ENCODE measurements at regions not wholly inside any gene's neighbourhood (a gene's known extent, or its start where the extent isn't known, plus 50 kb on each side); places are given as distances from the start of the nearest gene placed in this dataset.

- no peaks in the 10 kb centered on the region for H3K79me2 ChIP-seq (ENCODE audit: insufficient read depth)
- no peak overlapping the region for H3K4me2 ChIP-seq
- H3K9ac ChIP-seq, result no peak overlapping the region
- peaks cover 12% of the 10 kb centered on the region for H3F3A ChIP-seq (replicated peaks; ENCODE audit: insufficient read depth)
- CTCF ChIA-PET, result interaction anchor here (0.7 kb wide), 1 partner anchor 89 kb away, joined by 4 read pairs; no protein-coding TSS in a partner anchor
- H3K36me3 ChIP-seq (replicated peaks in 1 of 2; ENCODE audit: control insufficient read depth in 1 of 2, insufficient read depth in 2 of 2, low read length in 1 of 2), result no peaks in the 10 kb centered on the region
- no peaks in the 10 kb centered on the region for H3K9me3 ChIP-seq
- H2AFZ ChIP-seq (ENCODE audit: low read depth), result no peak overlapping the region
- no peaks in the 10 kb centered on the region for H4K20me1 ChIP-seq (ENCODE audit: insufficient read depth)
- H3K4me1 ChIP-seq (ENCODE audit: control insufficient read depth in 1 of 2, insufficient read depth in 2 of 2, low read depth in 1 of 2, low read length in 1 of 2), result peaks cover 20 to 29% of the 10 kb centered on the region in 2 experiments
- no peak overlapping the region for H3K4me3 ChIP-seq (ENCODE audit: low read depth in 2 of 2, low read length in 1 of 2)
- 90% methylated on average over 4 of the region's 4 CpGs for WGBS (ENCODE audit: low lambda C conversion rate)
- no peak overlapping the region for H3K27ac ChIP-seq (ENCODE audit: low read depth in 2 of 2, low read length in 1 of 2)
- H3K27me3 ChIP-seq (ENCODE audit: insufficient read depth), result no peaks in the 10 kb centered on the region
- POLR2A ChIA-PET, result no interaction called here
- no peak for DNase-seq
- no peaks in the 10 kb centered on the region for H3K9me2 ChIP-seq
- no peak for TF ChIP-seq FOXM1 (IDR thresholded peaks at IDR 0.05; ENCODE audit: low read depth)
- TF ChIP-seq, protein P1, sequence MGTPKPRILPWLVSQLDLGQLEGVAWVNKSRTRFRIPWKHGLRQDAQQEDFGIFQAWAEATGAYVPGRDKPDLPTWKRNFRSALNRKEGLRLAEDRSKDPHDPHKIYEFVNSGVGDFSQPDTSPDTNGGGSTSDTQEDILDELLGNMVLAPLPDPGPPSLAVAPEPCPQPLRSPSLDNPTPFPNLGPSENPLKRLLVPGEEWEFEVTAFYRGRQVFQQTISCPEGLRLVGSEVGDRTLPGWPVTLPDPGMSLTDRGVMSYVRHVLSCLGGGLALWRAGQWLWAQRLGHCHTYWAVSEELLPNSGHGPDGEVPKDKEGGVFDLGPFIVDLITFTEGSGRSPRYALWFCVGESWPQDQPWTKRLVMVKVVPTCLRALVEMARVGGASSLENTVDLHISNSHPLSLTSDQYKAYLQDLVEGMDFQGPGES (IDR thresholded peaks at IDR 0.05; ENCODE audit: low read depth, low read length), result no peak
- no peak for TF ChIP-seq USF1 (IDR thresholded peaks at IDR 0.05; ENCODE audit: borderline replicate concordance, low read depth)
- TF ChIP-seq, protein P2, sequence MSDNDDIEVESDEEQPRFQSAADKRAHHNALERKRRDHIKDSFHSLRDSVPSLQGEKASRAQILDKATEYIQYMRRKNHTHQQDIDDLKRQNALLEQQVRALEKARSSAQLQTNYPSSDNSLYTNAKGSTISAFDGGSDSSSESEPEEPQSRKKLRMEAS (IDR thresholded peaks at IDR 0.05; ENCODE audit: low read depth), result no peak
- TF ChIP-seq CTCF (IDR thresholded peaks at IDR 0.05), result no peak
- TF ChIP-seq FOXJ3 (CRISPR knock-in tag; IDR thresholded peaks at IDR 0.05), result no peak
- no peak for TF ChIP-seq SMC3 (IDR thresholded peaks at IDR 0.05; ENCODE audit: low read depth, low read length)
These were observed 184.2 kb downstream of the BLID start for GRCh38 chr11:121931748-121932352.

DNA sequence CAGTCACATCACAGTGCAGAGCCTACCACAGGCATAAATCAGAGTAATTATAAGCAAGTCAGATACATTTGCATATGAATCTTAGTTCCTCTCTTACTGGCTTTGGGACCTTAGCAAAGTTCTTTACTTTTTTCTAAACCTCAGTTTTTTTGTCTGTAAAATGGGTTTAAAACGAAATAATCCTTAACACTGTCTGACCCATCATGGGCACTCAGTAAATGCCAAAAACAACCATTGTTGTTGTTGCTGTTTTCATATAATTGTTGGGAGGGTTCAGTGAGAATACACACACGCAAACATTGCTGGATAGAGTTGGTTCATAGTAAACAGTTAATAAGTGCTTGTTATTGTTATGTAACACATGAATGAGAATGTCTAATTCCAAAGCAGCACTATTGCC is 184.9 kb downstream of the BLID start:
- H3K79me2 ChIP-seq (ENCODE audit: insufficient read depth), result no peaks in the 10 kb centered on the region
- H3K4me2 ChIP-seq, result no peak overlapping the region
- no peaks in the 10 kb centered on the region for H3K9me2 ChIP-seq
- no peak overlapping the region for H3K4me3 ChIP-seq (ENCODE audit: low read depth in 2 of 2, low read length in 1 of 2)
- peaks cover 6% of the 10 kb centered on the region for H3F3A ChIP-seq (replicated peaks; ENCODE audit: insufficient read depth)
- ChIA-PET POLR2A (no interaction called here), CTCF (interaction anchor here (0.7 kb wide), 1 partner anchor 90 kb away, joined by 4 read pairs; no protein-coding TSS in a partner anchor)
- no peak overlapping the region for H3K9ac ChIP-seq
- H3K27ac ChIP-seq (ENCODE audit: low read depth in 2 of 2, low read length in 1 of 2), result no peak overlapping the region
- no peaks in the 10 kb centered on the region for H3K9me3 ChIP-seq
- peaks cover 20 to 24% of the 10 kb centered on the region in 2 experiments for H3K4me1 ChIP-seq (ENCODE audit: control insufficient read depth in 1 of 2, insufficient read depth in 2 of 2, low read depth in 1 of 2, low read length in 1 of 2)
- H3K36me3 ChIP-seq (replicated peaks in 1 of 2; ENCODE audit: control insufficient read depth in 1 of 2, insufficient read depth in 2 of 2, low read length in 1 of 2), result no peaks in the 10 kb centered on the region
- TF ChIP-seq, protein P2 (IDR thresholded peaks at IDR 0.05; ENCODE audit: low read depth), result no peak
- TF ChIP-seq, protein P1 (IDR thresholded peaks at IDR 0.05; ENCODE audit: low read depth, low read length), result no peak
- TF ChIP-seq USF1 (IDR thresholded peaks at IDR 0.05; ENCODE audit: borderline replicate concordance, low read depth), result no peak
- no peak for TF ChIP-seq RCOR1 (IDR thresholded peaks at IDR 0.05; ENCODE audit: low read length)
- no peak overlapping the region for H2AFZ ChIP-seq (ENCODE audit: low read depth)
- WGBS (ENCODE audit: low lambda C conversion rate), result 89% methylated on average over 2 of the region's 2 CpGs
- H4K20me1 ChIP-seq (ENCODE audit: insufficient read depth), result no peaks in the 10 kb centered on the region
- DNase-seq, result no peak
- H3K27me3 ChIP-seq (ENCODE audit: insufficient read depth), result no peaks in the 10 kb centered on the region
